NCI-H2107 treated with DMSO at 0.1 percent for 48 hours (cell line): ENCODE measurements at regions not wholly inside any gene's neighbourhood (a gene's known extent, or its start where the extent isn't known, plus 50 kb on each side); places are given as distances from the start of the nearest gene placed in this dataset.

ENCODE experiments used
- DNase-seq: peaks from one replicate; lab custom pipeline; 2025; ENCODE audit not compliant: unreplicated experiment; lab: John Stamatoyannopoulos, UW

DNA sequence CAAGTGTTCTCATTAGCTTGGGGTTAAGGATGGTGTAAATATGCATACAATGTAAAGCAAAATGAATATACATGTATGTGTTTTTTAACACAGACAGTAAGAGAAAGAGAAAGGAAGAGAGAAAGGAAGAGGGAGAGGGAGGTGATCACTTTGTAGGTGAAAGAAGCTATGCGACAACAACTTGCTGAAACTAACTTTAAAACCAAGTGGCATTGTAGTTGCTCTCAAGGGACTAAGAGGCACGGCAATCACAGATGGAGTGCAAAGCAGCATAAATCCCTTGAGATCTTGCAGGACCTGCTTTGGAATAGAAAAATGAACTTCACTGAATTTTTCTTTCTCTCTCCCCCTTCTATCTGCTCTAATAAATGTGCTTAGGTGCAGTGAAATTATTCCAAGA, 1665.0 kb upstream of the TENM3 start:
- DNase-seq: no peak

DNA sequence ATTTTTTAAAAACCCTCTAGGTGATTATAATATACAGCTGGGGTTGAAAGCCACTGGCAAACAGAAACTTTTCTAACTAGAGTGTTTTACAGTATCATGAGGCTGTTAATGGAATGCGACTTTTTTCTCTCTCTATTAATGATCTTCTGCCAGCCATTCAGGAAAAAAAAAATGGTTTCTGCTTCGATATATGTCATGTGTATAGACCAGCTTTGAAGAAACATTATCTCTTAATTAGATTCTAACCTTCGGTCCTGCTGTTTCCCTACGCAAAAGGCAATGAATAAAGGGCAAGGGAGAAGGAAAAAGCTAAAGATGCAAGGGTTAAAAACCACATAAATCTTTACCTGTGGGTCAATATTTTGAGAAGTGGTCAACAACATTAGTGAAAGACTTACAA, 1662.1 kb upstream of the TENM3 start:
- DNase-seq: no peak

DNA sequence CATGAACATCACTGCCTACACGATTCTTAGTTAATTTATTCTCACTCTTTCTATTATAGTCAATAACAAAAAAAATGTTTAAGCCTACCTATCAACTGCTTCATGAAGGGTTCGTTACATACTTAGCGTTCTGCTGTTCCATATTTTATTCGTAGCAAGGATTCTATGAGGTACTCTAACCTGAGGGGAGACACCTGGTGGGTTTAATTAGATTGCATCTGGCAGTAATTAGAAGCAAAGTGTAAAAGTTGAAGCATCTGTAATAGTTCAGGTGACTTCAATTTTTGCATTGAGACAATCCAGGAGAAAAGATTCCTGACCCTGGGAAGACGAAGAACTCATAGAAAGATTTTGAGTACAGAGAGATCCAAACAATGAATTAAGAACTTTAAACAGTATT, 1655.8 kb upstream of the TENM3 start:
- DNase-seq: no peak

DNA sequence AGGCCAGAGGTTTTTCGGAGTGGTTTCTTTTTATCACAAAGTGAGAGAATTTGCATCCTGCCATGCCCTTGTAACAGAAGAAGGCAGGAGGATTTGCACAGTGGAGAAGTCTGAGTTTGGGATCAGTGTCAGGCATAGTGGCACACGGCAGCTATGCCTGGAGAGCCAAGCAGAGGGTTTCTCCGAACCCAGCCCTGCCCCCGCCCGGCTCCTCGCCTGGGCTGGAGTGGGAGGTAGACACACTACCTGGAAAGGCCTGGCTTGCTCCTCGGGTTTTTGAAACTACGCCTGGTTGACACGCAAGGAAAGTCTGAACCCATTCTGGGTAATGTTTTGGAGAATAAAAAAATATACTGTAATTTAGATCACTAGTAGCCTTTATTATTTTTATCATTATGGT, 1653.6 kb upstream of the TENM3 start:
- DNase-seq: no peak

DNA sequence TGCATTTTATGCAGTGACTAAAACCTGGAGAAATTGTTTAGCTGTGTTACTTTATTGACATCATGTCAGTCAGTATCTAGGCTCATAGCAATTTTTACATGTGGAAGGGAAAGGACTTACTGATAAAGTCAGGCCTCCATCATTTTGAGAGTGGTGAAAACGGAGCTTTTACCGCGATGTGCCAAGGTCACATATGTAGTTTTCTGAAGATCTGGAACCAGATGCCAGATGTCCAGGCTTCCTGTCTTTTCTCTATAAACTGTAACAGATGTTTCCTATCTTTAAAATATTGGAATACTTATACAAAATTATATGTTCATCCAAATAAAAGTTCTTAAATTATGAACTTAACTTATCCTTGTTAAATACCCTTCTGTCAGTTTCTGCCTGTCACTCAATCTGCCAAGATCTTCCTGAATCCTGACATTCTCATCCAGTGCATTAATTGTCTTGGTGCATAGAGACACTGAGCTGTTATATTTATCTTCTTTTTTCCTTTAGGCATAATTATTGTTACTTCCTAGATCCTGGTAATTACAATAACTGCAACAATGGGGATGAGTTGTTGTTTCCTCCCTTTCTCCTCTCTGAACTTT, 1646.2 kb upstream of the TENM3 start:
- no peak for DNase-seq

DNA sequence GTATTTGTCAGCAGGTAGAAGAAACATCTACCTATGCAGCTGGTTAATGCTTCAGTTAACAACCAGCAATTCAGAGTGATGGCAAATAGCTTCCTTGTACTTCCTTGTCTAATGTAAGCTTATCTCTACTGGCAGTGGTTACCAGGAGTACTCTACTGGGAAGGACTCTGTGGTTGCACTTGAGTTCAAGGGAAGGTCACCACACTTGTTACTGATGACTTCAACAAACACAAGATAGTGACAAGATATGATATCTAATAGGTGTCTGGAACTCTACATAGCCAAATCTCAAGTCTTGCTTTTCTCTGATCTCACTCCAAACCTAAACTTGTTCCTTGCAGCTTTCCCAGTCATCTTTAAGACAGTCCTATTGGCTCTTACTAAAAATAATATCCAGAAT, 1644.9 kb upstream of the TENM3 start:
- no peak for DNase-seq

DNA sequence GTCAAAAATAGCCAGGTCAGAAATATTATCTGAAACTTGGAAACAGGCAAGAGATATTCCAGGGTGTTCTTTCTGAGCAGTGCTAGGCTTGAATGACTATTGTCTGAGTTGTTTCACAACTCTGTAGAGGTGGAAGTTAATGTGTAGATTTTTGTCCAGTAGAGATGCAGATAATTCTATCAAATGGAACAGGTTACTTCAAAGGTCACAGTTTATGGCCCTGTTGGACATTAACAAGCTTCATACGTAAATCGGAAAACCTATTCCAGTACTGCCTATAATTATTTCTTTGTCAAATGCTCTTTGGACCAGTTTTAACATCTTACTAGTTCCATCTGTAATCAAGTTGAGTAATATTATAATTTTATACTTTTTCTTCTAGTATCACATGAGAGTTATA, 1639.4 kb upstream of the TENM3 start:
- DNase-seq: no peak

DNA sequence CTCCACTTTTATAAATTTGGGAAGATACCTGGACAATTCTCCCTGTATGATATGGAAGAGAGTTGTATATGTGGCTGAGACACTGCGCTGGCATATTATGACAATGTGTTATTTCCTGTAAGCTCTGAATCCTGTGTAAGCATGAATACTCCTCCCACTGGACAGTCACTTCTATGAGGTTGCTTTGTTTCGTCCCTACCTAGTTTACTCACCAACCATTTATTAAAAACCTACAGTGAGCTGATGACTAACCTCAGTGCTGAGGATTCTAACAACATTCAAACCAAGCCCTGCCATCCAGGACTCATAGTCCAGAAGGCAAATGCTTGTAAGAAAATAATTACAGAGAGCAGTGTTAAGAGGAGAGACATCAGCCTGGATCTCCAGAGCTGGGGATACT, 1632.9 kb upstream of the TENM3 start:
- DNase-seq: no peak

DNA sequence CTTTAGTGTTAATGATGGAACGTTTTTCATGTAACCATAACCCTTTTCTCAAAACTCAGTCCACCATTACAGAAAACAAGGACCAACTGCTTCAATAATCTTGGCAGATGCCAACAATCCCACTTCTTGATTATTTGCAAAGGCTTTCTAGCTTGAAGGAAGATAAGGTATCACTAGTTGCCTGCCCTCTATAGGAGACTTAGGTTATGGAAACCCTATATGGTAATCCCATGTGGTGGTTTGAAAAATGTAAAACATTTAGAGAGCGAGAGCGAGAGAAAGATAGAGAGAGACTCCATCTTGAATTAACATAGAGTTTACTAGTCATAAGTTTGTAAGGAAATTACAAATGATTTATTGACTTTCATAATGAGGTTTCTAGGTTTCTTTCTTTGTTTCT, 1627.5 kb upstream of the TENM3 start:
- no peak for DNase-seq

DNA sequence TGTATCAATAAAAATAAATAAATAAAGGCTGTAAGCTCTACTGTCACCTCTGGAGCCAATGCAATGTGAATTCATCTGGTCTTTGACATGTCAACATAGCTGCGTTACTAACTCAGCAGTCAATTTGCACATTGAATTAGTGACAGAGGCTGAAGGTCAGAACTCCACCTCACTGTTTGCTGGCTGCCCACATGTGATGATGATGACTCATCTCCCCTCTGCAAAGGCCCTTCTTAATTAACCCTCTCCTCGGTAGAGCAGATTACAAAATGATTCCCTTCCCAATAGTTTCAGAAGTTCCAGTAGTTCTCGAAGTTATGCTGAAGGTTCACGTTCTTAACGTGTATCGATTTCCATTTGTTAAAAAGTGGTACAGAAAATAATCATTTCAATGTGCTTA, 1626.0 kb upstream of the TENM3 start:
- DNase-seq: no peak

DNA sequence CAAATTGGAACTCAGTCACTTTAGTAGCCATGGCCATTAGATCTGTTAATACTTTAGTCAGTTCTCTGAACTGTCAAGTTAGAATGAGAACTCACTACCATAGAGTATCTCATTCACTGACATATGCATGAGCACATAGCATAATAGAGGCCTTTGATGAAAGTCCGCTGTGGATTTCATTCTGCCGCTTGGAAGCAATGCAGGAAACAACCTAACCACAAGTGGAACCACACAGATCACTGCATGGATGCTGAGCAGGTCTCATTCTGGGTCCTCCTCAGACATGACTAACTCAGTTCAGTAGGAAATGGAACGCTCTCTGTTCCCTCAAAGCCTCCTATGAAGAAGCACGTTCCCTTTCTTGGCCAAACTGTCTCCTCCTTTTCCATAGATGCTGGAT, 1624.8 kb upstream of the TENM3 start:
- DNase-seq: no peak

DNA sequence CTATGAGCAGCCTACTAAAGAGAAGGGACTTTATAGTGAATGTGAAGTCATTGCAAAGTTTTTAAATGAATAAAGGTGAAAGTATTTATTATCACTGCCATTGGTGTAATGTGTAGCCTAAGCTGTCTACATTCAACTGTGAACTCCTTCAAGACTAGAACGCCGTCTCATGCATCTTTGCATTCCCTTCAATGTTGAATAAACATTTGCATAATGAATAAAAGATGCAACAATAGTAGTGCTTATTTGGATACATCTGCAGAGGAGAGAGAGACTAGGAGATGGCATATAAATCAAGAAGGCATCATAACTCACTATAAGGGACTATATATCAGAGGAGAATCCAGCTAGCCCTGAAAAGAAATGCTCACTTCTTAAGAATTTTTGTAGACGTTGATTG, 1623.8 kb upstream of the TENM3 start:
- DNase-seq: no peak

DNA sequence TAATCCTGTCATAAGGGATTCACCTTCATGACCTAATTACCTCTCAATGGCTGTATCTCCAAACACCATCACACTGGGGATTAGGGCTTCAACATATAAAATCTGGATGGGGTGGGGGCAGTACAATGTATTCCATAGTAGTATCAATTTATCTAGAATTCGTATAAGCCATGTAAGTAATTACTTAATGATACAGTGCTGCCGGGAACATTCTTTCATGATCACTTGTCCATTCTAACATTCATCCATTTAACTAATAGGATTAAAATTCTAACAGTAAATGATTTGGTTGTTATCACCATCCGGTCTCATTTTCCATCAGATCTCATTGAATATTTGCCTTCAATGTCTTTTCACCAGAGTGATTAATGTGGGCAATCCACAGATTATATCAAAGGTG, 1620.9 kb upstream of the TENM3 start:
- no peak for DNase-seq

DNA sequence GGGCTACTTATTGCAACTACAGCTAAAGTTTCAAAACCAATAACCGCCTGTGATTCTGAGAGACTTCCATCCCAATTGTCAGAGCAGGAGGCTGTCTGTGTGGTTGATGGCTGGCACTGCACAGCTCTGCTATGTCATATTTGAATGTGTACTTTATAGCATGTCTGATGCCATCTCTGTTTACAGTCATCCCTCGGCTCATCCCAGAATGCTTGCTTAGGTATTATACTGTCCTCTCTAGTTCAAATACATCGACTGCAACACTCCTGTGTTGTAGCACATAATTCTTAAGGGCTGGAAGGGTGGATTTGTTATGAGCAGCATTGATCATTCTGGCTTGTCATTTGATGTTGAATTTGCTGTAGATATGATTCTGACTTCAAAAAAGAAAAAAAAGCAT, 1617.5 kb upstream of the TENM3 start:
- DNase-seq: no peak

DNA sequence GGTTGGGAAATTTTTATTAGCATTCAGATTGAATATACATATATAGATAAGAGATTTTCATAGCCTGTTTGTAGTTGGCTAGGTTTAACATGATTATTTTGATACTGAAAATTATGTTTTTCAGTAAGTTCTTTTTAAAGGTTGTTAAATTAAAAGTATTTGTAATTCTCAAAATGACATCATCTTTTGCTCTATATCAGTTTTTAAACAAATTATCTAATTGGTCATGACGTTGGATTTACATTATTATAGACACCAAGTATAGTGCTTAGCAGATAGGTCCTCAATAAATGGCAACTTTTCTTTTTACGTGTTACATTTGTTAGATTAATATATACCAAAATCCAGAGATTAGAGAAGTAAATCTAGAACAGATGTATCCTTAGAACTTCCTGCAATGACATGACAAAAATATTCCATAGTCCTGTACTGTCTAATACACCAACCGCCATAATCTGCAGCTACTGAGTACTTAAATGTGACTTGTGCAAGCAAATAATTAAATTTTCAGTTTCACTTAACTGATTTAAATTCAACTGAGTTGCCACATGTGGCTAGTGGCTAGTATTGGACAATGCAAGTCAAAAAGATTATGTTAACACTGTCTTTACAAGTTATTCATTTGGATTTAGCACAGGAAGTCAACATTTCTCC, 1613.1 kb upstream of the TENM3 start:
- DNase-seq: no peak

DNA sequence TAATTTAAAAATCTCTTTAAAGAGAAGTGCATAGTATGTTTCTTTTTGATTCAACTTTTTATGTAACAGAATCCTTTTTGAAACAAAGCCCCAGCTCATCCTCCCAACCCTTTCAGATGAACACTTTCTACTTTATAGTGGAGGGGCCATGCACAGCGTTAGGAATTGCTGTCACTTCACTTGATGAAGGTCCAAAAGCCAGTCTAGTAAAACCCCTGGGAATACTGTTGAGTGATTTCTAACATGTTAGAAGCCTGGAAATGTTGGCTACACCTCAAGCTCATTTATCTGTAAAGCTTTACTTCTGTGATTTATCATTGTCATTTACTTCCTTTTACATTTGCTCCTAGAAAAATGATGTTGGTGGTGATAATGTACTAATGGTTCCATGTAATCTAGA, 1608.9 kb upstream of the TENM3 start:
- no peak for DNase-seq

DNA sequence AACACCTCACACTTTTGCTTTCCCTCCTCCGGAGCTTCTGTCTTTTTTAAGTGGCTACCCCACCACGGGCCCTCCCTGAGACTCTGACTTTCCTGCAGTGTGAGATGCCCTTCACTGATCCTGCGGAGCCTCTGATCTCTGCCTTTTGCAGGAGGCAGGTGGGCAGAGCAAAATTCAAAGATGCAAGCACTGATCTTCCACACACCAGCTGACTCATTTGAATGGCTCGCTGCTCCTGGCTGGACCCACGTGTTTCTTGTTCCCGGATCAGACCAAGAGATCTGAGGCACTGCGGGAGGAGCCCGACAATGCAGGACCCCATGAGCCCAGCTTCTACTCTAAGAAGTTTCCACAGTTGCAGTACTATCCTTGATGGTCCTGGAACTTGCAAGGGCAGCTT, 1607.9 kb upstream of the TENM3 start:
- no peak for DNase-seq

DNA sequence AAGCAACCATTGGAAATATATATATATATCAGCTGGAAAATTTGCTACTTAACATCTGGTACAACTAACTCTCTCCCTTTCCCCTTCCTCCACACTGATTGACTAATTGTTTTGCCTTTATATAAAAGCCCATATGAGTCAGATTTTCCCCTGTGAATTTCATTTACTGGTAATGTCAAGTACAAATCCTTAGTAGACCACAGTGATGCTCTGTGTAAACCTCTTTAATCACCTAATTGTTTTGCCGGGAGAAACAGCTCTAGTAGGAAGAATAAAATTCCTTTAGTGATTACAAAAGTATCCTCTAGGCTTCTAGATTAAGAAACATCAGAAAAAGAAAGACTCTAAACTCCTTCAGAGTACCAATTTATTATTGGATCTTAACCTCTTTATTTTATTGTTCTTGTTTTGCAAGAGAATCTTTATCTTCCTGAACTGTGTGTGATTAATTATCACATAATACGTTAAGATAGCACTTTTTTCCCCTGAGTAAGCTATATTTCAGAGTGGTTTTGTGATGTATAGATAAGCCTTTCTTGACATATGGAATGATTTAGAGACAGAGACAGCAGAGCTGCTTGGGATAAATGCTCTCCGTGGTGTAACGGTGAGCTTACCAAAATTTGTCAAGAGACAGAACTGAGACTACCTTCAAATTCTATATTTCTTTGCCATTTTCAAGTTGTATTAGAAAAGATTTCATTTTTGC, 1606.4 kb upstream of the TENM3 start:
- DNase-seq: no peak

DNA sequence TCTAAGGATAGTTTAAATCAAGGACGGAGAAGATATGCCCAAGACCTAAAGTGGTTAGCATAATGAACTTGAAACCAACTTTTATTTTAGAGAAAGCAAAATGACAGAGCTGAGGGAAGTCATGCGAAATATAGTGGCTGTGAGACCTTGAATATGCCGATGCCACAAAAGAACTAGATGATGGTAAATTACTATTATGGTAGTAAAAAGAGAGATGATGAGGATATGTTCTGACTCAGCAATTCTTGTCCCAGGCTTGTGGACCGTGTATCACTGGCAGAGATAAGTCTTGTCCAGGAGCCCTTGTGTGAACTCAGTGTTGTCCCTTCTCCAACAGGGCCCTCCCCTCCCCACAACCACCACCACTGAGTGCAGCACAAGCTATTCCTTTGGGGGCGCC, 1605.6 kb upstream of the TENM3 start:
- no peak for DNase-seq

DNA sequence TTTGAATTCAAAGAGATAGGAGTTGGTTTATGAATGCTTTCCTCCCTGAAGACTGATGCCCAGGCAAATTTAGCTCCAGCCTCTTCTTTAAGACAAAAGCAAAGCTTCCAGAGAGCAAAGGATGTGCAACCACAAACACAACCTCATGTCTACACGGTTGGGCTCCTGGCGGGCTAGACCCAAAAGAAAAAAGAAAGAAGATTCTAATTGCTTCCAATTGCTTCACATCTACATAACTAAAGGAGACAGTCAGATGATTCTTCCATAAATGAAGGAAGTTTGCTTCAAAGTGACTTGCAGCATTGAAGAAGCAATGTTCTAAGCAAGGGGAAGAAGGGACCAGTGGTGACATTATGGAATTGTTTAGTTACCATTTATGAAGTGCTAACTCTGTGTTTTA, 1603.0 kb upstream of the TENM3 start:
- DNase-seq: no peak

DNA sequence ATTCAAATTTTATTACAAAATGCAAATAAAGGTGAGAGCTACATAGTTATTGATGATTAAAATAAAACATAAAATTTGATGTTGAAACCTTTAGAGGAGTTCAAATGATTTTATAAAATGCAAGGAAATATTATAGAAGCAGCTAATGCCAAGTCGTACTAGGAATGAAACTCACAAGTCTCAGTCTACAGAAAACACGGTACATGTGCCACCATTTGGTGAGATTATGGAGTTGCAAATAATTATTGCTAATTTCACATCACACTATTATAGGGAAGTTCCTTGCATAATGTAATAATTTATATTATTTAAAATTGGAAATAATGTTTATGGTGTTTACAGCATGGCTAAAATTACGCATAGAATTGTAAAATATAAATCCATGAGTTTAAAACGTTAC, 1601.7 kb upstream of the TENM3 start:
- no peak for DNase-seq

DNA sequence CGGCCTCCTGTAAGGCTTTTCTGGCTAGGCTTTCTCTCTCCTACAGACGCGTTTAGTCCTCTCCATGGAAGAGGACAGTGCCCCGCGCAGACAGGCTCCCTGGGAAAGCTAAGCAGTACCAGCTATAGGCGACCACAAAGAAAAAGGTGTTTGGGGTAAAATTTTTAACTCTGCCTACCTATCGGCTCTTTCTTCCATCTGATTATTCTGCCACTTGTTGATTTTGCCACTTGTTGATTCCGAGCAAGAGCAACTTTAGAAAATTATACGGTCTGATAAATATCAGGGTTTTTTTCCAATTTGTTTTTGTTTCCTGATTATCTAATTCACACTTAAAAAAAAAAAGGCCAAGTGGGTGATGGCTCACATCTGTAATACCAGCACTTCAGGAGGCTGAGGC, 1600.5 kb upstream of the TENM3 start:
- DNase-seq: no peak

DNA sequence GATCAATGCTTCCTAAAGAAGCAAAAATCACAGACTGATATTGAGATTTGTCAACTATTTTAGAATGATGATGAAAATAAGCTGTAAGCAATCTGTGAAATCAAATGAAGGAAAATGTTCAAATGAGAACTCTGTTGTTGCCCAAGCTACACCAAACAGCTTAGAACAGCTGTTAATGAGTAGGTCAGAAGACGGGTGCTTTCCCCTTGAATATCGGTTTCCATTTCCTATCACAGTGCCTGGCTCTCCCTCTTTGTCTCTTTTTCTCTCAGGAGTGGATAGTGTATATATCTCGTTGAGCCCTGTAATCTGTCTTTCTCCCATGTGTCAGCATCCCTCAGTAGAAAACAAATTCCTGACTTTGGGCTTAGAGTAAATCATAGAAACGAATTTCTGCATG, 1592.9 kb upstream of the TENM3 start:
- no peak for DNase-seq
